ENCODE measurements at regions not wholly inside any gene's neighbourhood (a gene's known extent, or its start where the extent isn't known, plus 50 kb on each side); places are given as distances from the start of the nearest gene placed in this dataset.

DNA sequence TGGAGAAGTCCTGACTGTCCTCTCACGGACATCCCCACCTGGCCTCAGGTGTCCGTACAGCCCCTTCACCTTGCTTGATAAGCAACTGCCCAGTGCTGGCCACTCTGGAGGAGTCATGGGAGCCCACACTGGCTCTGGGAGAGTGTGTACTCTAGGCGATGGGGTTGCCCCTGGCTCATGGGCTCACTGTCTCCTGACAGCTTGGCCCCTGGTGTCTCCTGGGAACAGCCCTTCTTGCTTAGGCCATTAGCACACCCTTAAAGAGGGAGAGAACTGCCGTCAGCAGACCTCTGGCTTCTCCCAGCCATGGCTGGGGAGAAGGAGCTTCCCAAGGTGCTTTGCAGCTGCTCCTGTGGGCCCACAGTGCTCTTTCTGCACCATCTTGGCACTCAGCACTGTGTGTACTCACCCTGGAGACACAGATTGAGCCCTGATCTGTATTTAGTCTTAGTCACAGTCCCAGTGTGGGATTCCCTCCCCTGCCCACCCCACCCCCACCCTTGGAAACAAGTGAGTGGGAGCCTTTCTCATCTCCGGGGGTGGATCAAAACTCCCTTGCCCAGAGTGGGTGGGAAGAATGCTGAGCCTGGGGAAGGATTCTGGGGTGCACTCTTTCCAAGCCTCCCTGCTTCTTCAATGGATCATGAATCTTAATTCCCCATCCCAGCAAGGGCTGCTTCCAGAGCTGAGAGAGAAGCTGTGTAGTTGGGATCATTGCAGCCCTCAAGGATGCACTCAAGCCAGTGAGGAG lies 83.5 kb upstream of the ADPGK start:
- TF ChIP-seq, protein P1, sequence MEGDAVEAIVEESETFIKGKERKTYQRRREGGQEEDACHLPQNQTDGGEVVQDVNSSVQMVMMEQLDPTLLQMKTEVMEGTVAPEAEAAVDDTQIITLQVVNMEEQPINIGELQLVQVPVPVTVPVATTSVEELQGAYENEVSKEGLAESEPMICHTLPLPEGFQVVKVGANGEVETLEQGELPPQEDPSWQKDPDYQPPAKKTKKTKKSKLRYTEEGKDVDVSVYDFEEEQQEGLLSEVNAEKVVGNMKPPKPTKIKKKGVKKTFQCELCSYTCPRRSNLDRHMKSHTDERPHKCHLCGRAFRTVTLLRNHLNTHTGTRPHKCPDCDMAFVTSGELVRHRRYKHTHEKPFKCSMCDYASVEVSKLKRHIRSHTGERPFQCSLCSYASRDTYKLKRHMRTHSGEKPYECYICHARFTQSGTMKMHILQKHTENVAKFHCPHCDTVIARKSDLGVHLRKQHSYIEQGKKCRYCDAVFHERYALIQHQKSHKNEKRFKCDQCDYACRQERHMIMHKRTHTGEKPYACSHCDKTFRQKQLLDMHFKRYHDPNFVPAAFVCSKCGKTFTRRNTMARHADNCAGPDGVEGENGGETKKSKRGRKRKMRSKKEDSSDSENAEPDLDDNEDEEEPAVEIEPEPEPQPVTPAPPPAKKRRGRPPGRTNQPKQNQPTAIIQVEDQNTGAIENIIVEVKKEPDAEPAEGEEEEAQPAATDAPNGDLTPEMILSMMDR (IDR thresholded peaks at IDR 0.05; ENCODE audit: control insufficient read depth, extremely low read depth, insufficient read depth) = no peak
- DNase-seq (ENCODE audit: low read depth) = no peak
- H3K4me3 ChIP-seq (ENCODE audit: low read depth, low read length) = no peak overlapping the region

- no peak for DNase-seq (ENCODE audit: low read depth)
- TF ChIP-seq, protein P1 (IDR thresholded peaks at IDR 0.05; ENCODE audit: control insufficient read depth, extremely low read depth, insufficient read depth) = no peak
- no peak overlapping the region for H3K4me3 ChIP-seq (ENCODE audit: low read depth, low read length)
These were observed 82.6 kb upstream of the ADPGK start for GRCh38 chr15:72866182-72866581.

- DNase-seq (ENCODE audit: low read depth) = no peak
- TF ChIP-seq, protein P1 (IDR thresholded peaks at IDR 0.05; ENCODE audit: control insufficient read depth, extremely low read depth, insufficient read depth) = no peak
These were observed 81.9 kb upstream of the ADPGK start for GRCh38 chr15:72865486-72865885.

GRCh38 chr15:72864681-72865080 lies 81.1 kb upstream of the ADPGK start:
- TF ChIP-seq, protein P1 (IDR thresholded peaks at IDR 0.05; ENCODE audit: control insufficient read depth, extremely low read depth, insufficient read depth) = no peak
- DNase-seq (ENCODE audit: low read depth) = no peak
- no peak overlapping the region for H3K4me3 ChIP-seq (ENCODE audit: low read depth, low read length)

More at GRCh38 chr15:72865486-72865885, 81.9 kb upstream of the ADPGK start:
- no peak overlapping the region for H3K4me3 ChIP-seq (ENCODE audit: low read depth, low read length)

- DNase-seq (ENCODE audit: low read depth) = no peak
- TF ChIP-seq, protein P1 (IDR thresholded peaks at IDR 0.05; ENCODE audit: control insufficient read depth, extremely low read depth, insufficient read depth) = no peak
- no peak overlapping the region for H3K4me3 ChIP-seq (ENCODE audit: low read depth, low read length)
These were observed 77.9 kb upstream of the ADPGK start for GRCh38 chr15:72861354-72861910.

DNA sequence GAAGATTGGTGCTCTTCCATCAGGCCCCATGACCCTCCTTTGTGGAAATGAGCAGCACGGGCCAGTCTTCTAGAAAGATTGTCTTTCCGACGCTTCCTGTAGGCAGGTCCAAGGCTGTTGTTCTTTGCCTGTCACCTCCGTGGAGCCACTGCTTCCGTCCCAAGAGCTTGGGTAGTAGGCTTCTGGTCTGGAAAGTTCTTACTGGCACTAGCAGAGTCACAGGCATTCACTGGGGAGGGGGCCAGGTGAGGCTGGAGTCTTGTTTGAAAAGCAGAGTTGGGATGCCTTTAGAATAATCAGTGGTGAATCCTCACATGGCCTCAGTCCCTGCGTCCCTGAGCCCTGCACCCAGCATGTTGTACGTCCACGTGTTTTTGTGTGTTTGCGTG lies 76.2 kb upstream of the ADPGK start:
- TF ChIP-seq, protein P1 (IDR thresholded peaks at IDR 0.05; ENCODE audit: control insufficient read depth, extremely low read depth, insufficient read depth) = no peak
- no peak for DNase-seq (ENCODE audit: low read depth)
- H3K4me3 ChIP-seq (ENCODE audit: low read depth, low read length) = no peak overlapping the region

All from LNCaP clone FGC (cell line).